ENCODE measurements at regions not wholly inside any gene's neighbourhood (a gene's known extent, or its start where the extent isn't known, plus 50 kb on each side); places are given as distances from the start of the nearest gene placed in this dataset.
A peak's percentile ranks its signal among the peaks of the same experiment; 100 is the strongest.

- Histone ChIP-seq H3K4me1 (ENCODE audit: control insufficient read depth in 1 of 2, insufficient read depth in 2 of 2, low read depth in 1 of 2, low read length in 1 of 2) (no peaks in the 10 kb centered on the region), H4K20me1 (ENCODE audit: insufficient read depth) (no peaks in the 10 kb centered on the region), H3K9me2 (no peaks in the 10 kb centered on the region), H3K4me3 (ENCODE audit: low read depth in 2 of 2, low read length in 1 of 2) (no peak overlapping the region), H3K36me3 (replicated peaks in 1 of 2; ENCODE audit: control insufficient read depth in 1 of 2, insufficient read depth in 2 of 2, low read length in 1 of 2) (no peaks in the 10 kb centered on the region), H3K4me2 (no peak overlapping the region), H3K9me3 (no peaks in the 10 kb centered on the region), H3K79me2 (ENCODE audit: insufficient read depth) (no peaks in the 10 kb centered on the region), H2AFZ (ENCODE audit: low read depth) (no peak overlapping the region), H3K27me3 (ENCODE audit: insufficient read depth) (no peaks in the 10 kb centered on the region), H3K9ac (no peak overlapping the region), H3K27ac (ENCODE audit: low read depth in 2 of 2, low read length in 1 of 2) (no peak overlapping the region), H3F3A (replicated peaks; ENCODE audit: insufficient read depth) (no peaks in the 10 kb centered on the region)
- DNase-seq, result no peak
- ChIA-PET POLR2A (no interaction called here), CTCF (no interaction called here)
- TF ChIP-seq YY1 (IDR thresholded peaks at IDR 0.05; ENCODE audit: low read depth), result no peak
- peak; percentile 31; the same call in 1 of the 2 replicates for TF ChIP-seq FOSL2 (IDR thresholded peaks at IDR 0.05; ENCODE audit: borderline replicate concordance, low read depth)
- 80% methylated on average over 1 of the region's 1 CpG for WGBS (ENCODE audit: low lambda C conversion rate)
These were observed 509.3 kb upstream of the MAN1A1 start for GRCh38 chr6:119858901-119859300.

GRCh38 chr6:119856136-119856535 is 506.6 kb upstream of the MAN1A1 start:
- POLR2A ChIA-PET, result no interaction called here
- Histone ChIP-seq H3K4me1 (ENCODE audit: control insufficient read depth in 1 of 2, insufficient read depth in 2 of 2, low read depth in 1 of 2, low read length in 1 of 2) (no peaks in the 10 kb centered on the region), H3F3A (replicated peaks; ENCODE audit: insufficient read depth) (no peaks in the 10 kb centered on the region), H3K9me2 (no peaks in the 10 kb centered on the region), H3K27ac (ENCODE audit: low read depth in 2 of 2, low read length in 1 of 2) (no peak overlapping the region), H3K27me3 (ENCODE audit: insufficient read depth) (no peaks in the 10 kb centered on the region), H3K36me3 (replicated peaks in 1 of 2; ENCODE audit: control insufficient read depth in 1 of 2, insufficient read depth in 2 of 2, low read length in 1 of 2) (no peaks in the 10 kb centered on the region), H3K4me3 (ENCODE audit: low read depth in 2 of 2, low read length in 1 of 2) (no peak overlapping the region), H4K20me1 (ENCODE audit: insufficient read depth) (no peaks in the 10 kb centered on the region), H3K9me3 (no peaks in the 10 kb centered on the region), H2AFZ (ENCODE audit: low read depth) (peak overlapping the region; percentile 33; the same call in 1 of the 2 replicates), H3K9ac (no peak overlapping the region), H3K4me2 (0 out of 2 replicates have a peak overlapping the region, but pooled peaks have one; percentile 23), H3K79me2 (ENCODE audit: insufficient read depth) (no peaks in the 10 kb centered on the region)
- DNase-seq, result no peak
- WGBS (ENCODE audit: low lambda C conversion rate), result 57% methylated on average over 3 of the region's 3 CpGs
- CTCF ChIA-PET, result no interaction called here
- TF ChIP-seq SIN3A (IDR thresholded peaks at IDR 0.05; ENCODE audit: borderline replicate concordance, low read depth, low read length) (no peak), FOSL2 (IDR thresholded peaks at IDR 0.05; ENCODE audit: borderline replicate concordance, low read depth) (no peak), TCF12 (IDR thresholded peaks at IDR 0.05) (no peak), GABPA (IDR thresholded peaks at IDR 0.05; ENCODE audit: low read depth) (no peak)

GRCh38 chr6:119848696-119849095 is 499.1 kb upstream of the MAN1A1 start:
- H3K4me3 ChIP-seq (ENCODE audit: low read depth in 2 of 2, low read length in 1 of 2), result no peak overlapping the region
- H3K27me3 ChIP-seq (ENCODE audit: insufficient read depth), result no peaks in the 10 kb centered on the region
- no peak for DNase-seq
- H3K9me3 ChIP-seq, result no peaks in the 10 kb centered on the region
- no peak overlapping the region for H3K27ac ChIP-seq (ENCODE audit: low read depth in 2 of 2, low read length in 1 of 2)
- H4K20me1 ChIP-seq (ENCODE audit: insufficient read depth), result no peaks in the 10 kb centered on the region
- no peaks in the 10 kb centered on the region for H3F3A ChIP-seq (replicated peaks; ENCODE audit: insufficient read depth)
- no peak overlapping the region for H3K9ac ChIP-seq
- ChIA-PET POLR2A (no interaction called here), CTCF (no interaction called here)
- H2AFZ ChIP-seq (ENCODE audit: low read depth), result no peak overlapping the region
- H3K4me1 ChIP-seq (ENCODE audit: control insufficient read depth in 1 of 2, insufficient read depth in 2 of 2, low read depth in 1 of 2, low read length in 1 of 2), result no peaks in the 10 kb centered on the region; a peak in 1 of 4 replicates
- no peaks in the 10 kb centered on the region; the same call in 1 of the 2 replicates for H3K9me2 ChIP-seq
- H3K36me3 ChIP-seq (replicated peaks in 1 of 2; ENCODE audit: control insufficient read depth in 1 of 2, insufficient read depth in 2 of 2, low read length in 1 of 2), result no peaks in the 10 kb centered on the region
- no peaks in the 10 kb centered on the region for H3K79me2 ChIP-seq (ENCODE audit: insufficient read depth)
- no peak for TF ChIP-seq FOXM1 (IDR thresholded peaks at IDR 0.05; ENCODE audit: low read depth)
- no peak for TF ChIP-seq TAF1 (IDR thresholded peaks at IDR 0.05; ENCODE audit: borderline replicate concordance, low read depth, low read length)
- no peak for TF ChIP-seq PBX3 (IDR thresholded peaks at IDR 0.05)
- TF ChIP-seq YY1 (IDR thresholded peaks at IDR 0.05; ENCODE audit: low read depth), result no peak
- TF ChIP-seq REST (IDR thresholded peaks at IDR 0.05; ENCODE audit: low read depth, low read length), result no peak
- WGBS (ENCODE audit: low lambda C conversion rate), result 36% methylated on average over 2 of the region's 2 CpGs
- H3K4me2 ChIP-seq, result no peak overlapping the region
